A549 (cell line): ENCODE measurements at regions not wholly inside any gene's neighbourhood (a gene's known extent, or its start where the extent isn't known, plus 50 kb on each side); places are given as distances from the start of the nearest gene placed in this dataset.

ENCODE experiments used
- ATAC-seq, 2 experiments: fragments of 200-7000 bp in 1 of 2; fragments of >200 bp in 1 of 2; cut with Nextera tagmentation in 1 of 2; cut with Tn5 transposase in 1 of 2; 3 replicates each; pipeline versions ENCODE4 v1.8.0 to v1.9.1; 2018 to 2020; ENCODE audit warnings: mild to moderate bottlenecking in 1 of 2, moderate library complexity in 1 of 2
- CTCF ChIA-PET: fragments of 300-600 bp; sonication (Branson Sonifier 250); formaldehyde crosslinking; extraction: SDS; loops from one replicate; lab custom pipeline; 2021; ENCODE audit warnings: antibody characterized with exemption, inconsistent platforms; lab: Yijun Ruan, JAX
- POLR2A ChIA-PET: fragments of 350-600 bp; formaldehyde crosslinking; extraction: SDS; loops from one replicate; lab custom pipeline; 2021; ENCODE audit warnings: antibody characterized with exemption, inconsistent platforms; lab: Yijun Ruan, JAX
- DNase-seq, 2 experiments: peaks; one replicate each; pipeline versions ENCODE4 v3.0.0 to v3.0.0-alpha.2; 2011 to 2016; ENCODE audit warnings: low read depth in 1 of 2, low spot score in 1 of 2
- FAIRE-seq: peaks from 2 replicates; lab custom pipeline; 2011; peaks lifted over from hg19 to GRCh38; lab: Jason Lieb, UNC
- H3K27ac ChIP-seq, 2 experiments: fragments of >200 bp; sonication (Bioruptor Twin); formaldehyde crosslinking; 3 replicates each; pipeline ENCODE4 v1.5.1; 2016 to 2017
- H3K4me1 ChIP-seq: fragments of >200 bp; sonication (Bioruptor Twin); formaldehyde crosslinking; 3 replicates; pipeline ENCODE4 v1.6.1; 2016
- H3K4me2 ChIP-seq: fragments of >200 bp; sonication (Bioruptor Twin); formaldehyde crosslinking; 3 replicates; pipeline ENCODE4 v1.6.1; 2016
- H3K4me3 ChIP-seq: fragments of >200 bp; sonication (Bioruptor Twin); formaldehyde crosslinking; 3 replicates; pipeline ENCODE4 v1.5.1; 2016
- H3K9me3 ChIP-seq: fragments of >200 bp; sonication (Bioruptor Twin); formaldehyde crosslinking; 3 replicates; pipeline ENCODE4 v1.6.1; 2016
- ATOH8 ChIP-seq: fragments of 250-450 bp; sonication (Bioruptor Pico); IDR thresholded peaks from 2 replicates; pipeline ENCODE4 v1.5.0; 2020; ENCODE audit warnings: low read depth, mild to moderate bottlenecking, moderate library complexity
- BCL3 ChIP-seq: fragments of >200 bp; sonication (Bioruptor Twin); formaldehyde crosslinking; IDR thresholded peaks from 3 replicates; pipeline ENCODE4 v1.6.1; 2016
- BHLHE40 ChIP-seq: IDR thresholded peaks from 2 replicates; pipeline ENCODE4 v1.6.1; 2012; ENCODE audit warnings: low read depth, low read length, inconsistent platforms
- CHD2 ChIP-seq: fragments of 150-350 bp; IDR thresholded peaks from 2 replicates; pipeline ENCODE4 v1.6.1; 2014; ENCODE audit warnings: low read length; ENCODE audit not compliant: partially characterized antibody
- CHD4 ChIP-seq: fragments of 200-600 bp; sonication (generic); IDR thresholded peaks from 2 replicates; pipeline ENCODE4 v1.6.1; 2016; ENCODE audit warnings: antibody characterized with exemption, mild to moderate bottlenecking, borderline replicate concordance
- CTCF ChIP-seq: fragments of >200 bp; sonication (Bioruptor Twin); formaldehyde crosslinking; IDR thresholded peaks from 3 replicates; pipeline ENCODE4 v1.5.1; 2016
- E2F6 ChIP-seq: IDR thresholded peaks from 2 replicates; pipeline ENCODE4 v1.6.1; 2012; ENCODE audit warnings: low read depth, borderline replicate concordance
- EHF ChIP-seq: fragments of 250-450 bp; sonication (Bioruptor Pico); IDR thresholded peaks from 2 replicates; pipeline ENCODE4 v1.5.0; 2020; ENCODE audit warnings: mild to moderate bottlenecking
- FOSL2 ChIP-seq, 2 experiments: fragments of 450-650 bp in 1 of 2; fragments of >200 bp in 1 of 2; sonication (Bioruptor Twin) in 1 of 2; formaldehyde crosslinking; IDR thresholded peaks; 2 replicates each; pipeline versions ENCODE4 v1.5.0 to v1.6.1; 2016 to 2020; ENCODE audit warnings: mild to moderate bottlenecking in 1 of 2, moderate library complexity in 1 of 2
- GATA3 ChIP-seq: IDR thresholded peaks from 2 replicates; pipeline ENCODE4 v1.6.1; 2012; ENCODE audit warnings: borderline replicate concordance
- HEYL ChIP-seq: fragments of 250-450 bp; sonication (Bioruptor Pico); IDR thresholded peaks from 2 replicates; pipeline ENCODE4 v1.8.0; 2021; ENCODE audit warnings: mild to moderate bottlenecking, moderate library complexity
- HMGXB4 ChIP-seq: fragments of 250-450 bp; sonication (Bioruptor Pico); IDR thresholded peaks from 2 replicates; pipeline ENCODE4 v1.5.0; 2021; ENCODE audit warnings: mild to moderate bottlenecking, moderate library complexity, borderline replicate concordance
- HOXB5 ChIP-seq: fragments of 250-450 bp; sonication (Bioruptor Pico); IDR thresholded peaks from 2 replicates; pipeline ENCODE4 v1.5.0; 2020; ENCODE audit warnings: mild to moderate bottlenecking, moderate library complexity
- KDM1A ChIP-seq: fragments of 200-600 bp; sonication (generic); IDR thresholded peaks from 2 replicates; pipeline ENCODE4 v1.6.1; 2016; ENCODE audit warnings: low read depth, mild to moderate bottlenecking
- KDM5A ChIP-seq: fragments of 200-600 bp; sonication (generic); IDR thresholded peaks from 2 replicates; pipeline ENCODE4 v1.6.1; 2016; ENCODE audit warnings: antibody characterized with exemption, mild to moderate bottlenecking
- MAFK ChIP-seq: fragments of 450-650 bp; IDR thresholded peaks from 2 replicates; pipeline ENCODE4 v1.6.1; 2014; ENCODE audit not compliant: partially characterized antibody
- MYC ChIP-seq: IDR thresholded peaks from 2 replicates; pipeline ENCODE4 v1.6.1; 2012; ENCODE audit warnings: mild to moderate bottlenecking, inconsistent platforms, low read length, improper control_type of control experiment, borderline replicate concordance
- NPAS2 ChIP-seq: fragments of 250-450 bp; sonication (Bioruptor Pico); IDR thresholded peaks from 2 replicates; pipeline ENCODE4 v1.8.0; 2022; ENCODE audit warnings: mild to moderate bottlenecking, moderate library complexity, borderline replicate concordance
- NR3C1 ChIP-seq: fragments of >200 bp; sonication (Bioruptor Twin); formaldehyde crosslinking; IDR thresholded peaks from 3 replicates; pipeline ENCODE4 v1.6.1; 2017
- PHF8 ChIP-seq: fragments of 200-600 bp; sonication (generic); IDR thresholded peaks from 2 replicates; pipeline ENCODE4 v1.6.1; 2016; ENCODE audit warnings: low read depth, mild to moderate bottlenecking, antibody characterized with exemption, moderate library complexity, borderline replicate concordance
- RAD21 ChIP-seq, 2 experiments: fragments of >200 bp in 1 of 2; sonication (Bioruptor Twin) in 1 of 2; formaldehyde crosslinking in 1 of 2; IDR thresholded peaks in 1 of 2; conservative IDR thresholded peaks in 1 of 2; 2 replicates in 1 of 2; 3 replicates in 1 of 2; pipeline ENCODE4 v1.6.1; 2012 to 2018; ENCODE audit warnings: inconsistent platforms in 1 of 2
- RARB ChIP-seq: fragments of 250-450 bp; sonication (Bioruptor Pico); IDR thresholded peaks from 2 replicates; pipeline ENCODE4 v1.8.0; 2021; ENCODE audit warnings: mild to moderate bottlenecking, moderate library complexity
- RFX5 ChIP-seq: fragments of 450-650 bp; IDR thresholded peaks from 2 replicates; pipeline ENCODE4 v1.7.1; 2014; ENCODE audit warnings: antibody characterized with exemption, mild to moderate bottlenecking, moderate library complexity
- RNF2 ChIP-seq: fragments of 200-600 bp; sonication (generic); IDR thresholded peaks from 2 replicates; pipeline ENCODE4 v1.6.1; 2016; ENCODE audit warnings: low read depth, mild to moderate bottlenecking, antibody characterized with exemption, moderate library complexity, borderline replicate concordance
- SREBF2 ChIP-seq: fragments of 450-650 bp; IDR thresholded peaks from 2 replicates; pipeline ENCODE4 v1.6.1; 2014; ENCODE audit warnings: mild to moderate bottlenecking, moderate library complexity
- TFCP2L1 ChIP-seq: fragments of 250-450 bp; sonication (Bioruptor Pico); IDR thresholded peaks from 2 replicates; pipeline ENCODE4 v1.5.0; 2021; ENCODE audit warnings: mild to moderate bottlenecking
- TP53 ChIP-seq: fragments of 250-450 bp; sonication (Bioruptor Pico); IDR thresholded peaks from 2 replicates; pipeline ENCODE4 v1.5.0; 2021; ENCODE audit warnings: mild to moderate bottlenecking, moderate library complexity
- ZC3H11A ChIP-seq: fragments of 450-650 bp; IDR thresholded peaks from 2 replicates; pipeline ENCODE4 v1.6.1; 2014; ENCODE audit warnings: antibody characterized with exemption, mild to moderate bottlenecking
- ZFP36 ChIP-seq: fragments of 450-650 bp; IDR thresholded peaks from 2 replicates; pipeline ENCODE4 v1.6.1; 2014; ENCODE audit warnings: borderline replicate concordance; ENCODE audit not compliant: partially characterized antibody
- ZNF302 ChIP-seq: fragments of 250-450 bp; sonication (Bioruptor Pico); IDR thresholded peaks from 2 replicates; pipeline ENCODE4 v1.9.0; 2021; ENCODE audit warnings: inconsistent platforms, mild to moderate bottlenecking, moderate library complexity
- WGBS: methylation state at CpG from one replicate; pipeline ENCODE4 v1.1.6; 2017; ENCODE audit errors: missing lambda C conversion rate; 5-methylcytosine and 5-hydroxymethylcytosine counted together
- TF ChIP-seq, protein P1 (sequence below): fragments of >200 bp; sonication (Bioruptor Twin); formaldehyde crosslinking; IDR thresholded peaks from 2 replicates; pipeline ENCODE4 v1.6.1; 2016

DNA sequence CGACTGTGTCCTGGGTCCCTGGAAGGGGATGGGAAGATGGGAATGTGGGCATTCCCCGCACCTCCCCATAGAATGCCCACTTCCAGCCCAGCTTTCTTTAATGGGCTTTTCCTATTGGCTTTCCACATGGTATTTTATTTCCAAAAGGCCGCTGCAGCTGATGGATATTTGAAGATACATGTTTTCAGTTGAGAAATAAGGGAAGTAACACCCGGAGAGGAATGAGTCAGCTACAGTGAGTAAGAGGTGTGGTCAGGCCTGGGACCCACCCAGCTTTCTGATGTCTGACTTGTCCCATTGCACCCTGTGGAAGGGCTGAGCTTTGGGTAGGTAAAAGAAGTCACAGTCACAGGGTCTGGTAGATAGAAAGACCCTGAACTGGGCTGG, 476.9 kb downstream of the MIAT start (continued):
- TF ChIP-seq RFX5 (no peak), RAD21 (conservative IDR thresholded peaks at IDR 0.05 in 1 of 2, IDR thresholded peaks at IDR 0.05 in 1 of 2) (no peak; a peak in 2 of 5 replicates), PHF8 (no peak)

DNA sequence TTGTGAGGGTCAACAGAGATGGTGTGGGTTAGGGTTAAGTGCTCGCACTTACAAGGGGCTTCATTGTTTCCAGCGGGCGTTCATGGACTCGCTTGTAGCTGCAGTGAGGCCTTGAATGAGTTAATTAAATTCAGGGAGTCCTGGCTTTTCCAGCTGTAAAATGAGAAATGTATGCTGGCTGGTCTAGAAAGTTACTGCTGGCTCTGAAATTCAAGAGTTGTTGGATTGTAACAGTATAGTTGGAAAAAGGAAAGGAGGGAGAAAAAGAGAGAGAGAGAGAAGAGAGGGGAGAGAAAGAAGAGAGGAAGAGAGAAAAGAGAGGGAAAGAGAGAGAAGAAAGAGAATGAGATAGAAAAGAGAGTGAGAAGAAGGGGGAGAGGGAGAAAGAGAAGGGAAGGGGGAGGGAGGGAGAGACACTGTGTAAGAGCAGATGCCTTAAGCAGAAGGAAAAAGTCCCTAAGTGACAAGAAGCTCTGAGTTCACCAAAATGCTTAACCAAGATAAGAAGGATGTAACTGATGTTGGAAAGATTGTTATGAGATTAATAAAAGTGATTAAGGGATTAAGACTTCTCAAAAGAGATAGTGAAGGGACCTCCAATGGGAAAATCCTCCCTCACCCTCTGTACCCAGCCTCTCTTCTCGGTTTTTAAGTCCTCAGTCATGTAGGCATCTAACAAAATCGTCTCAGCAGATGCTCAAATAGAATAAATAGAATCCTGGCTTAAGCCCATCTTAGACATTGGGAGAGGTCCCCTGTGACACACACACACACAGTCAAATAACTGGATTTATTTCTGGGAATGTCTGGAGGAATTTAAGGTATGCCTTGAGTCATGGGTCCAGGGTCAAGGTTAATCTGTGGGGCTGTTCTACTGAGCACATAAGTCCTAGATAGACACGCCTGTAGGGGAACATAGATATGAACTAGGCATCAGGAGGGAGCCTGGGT, 477.9 kb downstream of the MIAT start:
- DNase-seq (peak; percentile 47 to 78), FAIRE-seq (no peak), ATAC-seq (peak; percentile 30 to 70; a peak in 5 of 6 replicates)
- H3K27ac ChIP-seq = peak overlapping the region; percentile 87 to 90
- H3K9me3 ChIP-seq = peaks cover 10% of the 10 kb centered on the region; the same call in 1 of the 3 replicates
- no peak overlapping the region for H3K4me3 ChIP-seq
- peaks cover 76% of the 10 kb centered on the region for H3K4me1 ChIP-seq
- ChIA-PET CTCF (interaction anchor here (0.7 to 1.9 kb wide), 3 partner anchors 29 to 104 kb away, joined by 3 to 4 read pairs (median 4); no protein-coding TSS in a partner anchor), POLR2A (interaction anchor here (1.3 kb wide), 1 partner anchor 22 kb away, joined by 5 read pairs; no protein-coding TSS in a partner anchor)
- 52% methylated on average over 7 of the region's 7 CpGs for WGBS
- peak overlapping the region; percentile 68 for H3K4me2 ChIP-seq
- TF ChIP-seq ZNF302 (CRISPR knock-in tag) (no peak), RARB (CRISPR knock-in tag) (no peak), TFCP2L1 (CRISPR knock-in tag) (no peak), FOSL2 (IDR thresholded peaks at IDR 0.05) (peak; percentile 40; the same call in 1 of the 2 replicates), FOSL2 (CRISPR knock-in tag; IDR thresholded peaks at IDR 0.05) (peak; percentile 65), KDM5A (no peak), NPAS2 (no peak), RAD21 (conservative IDR thresholded peaks at IDR 0.05 in 1 of 2, IDR thresholded peaks at IDR 0.05 in 1 of 2) (peak; percentile 36 to 42; a peak in 4 of 5 replicates), HEYL (CRISPR knock-in tag) (no peak), E2F6 (no peak), HMGXB4 (CRISPR knock-in tag) (no peak), CTCF (no peak), CHD4 (no peak), BHLHE40 (no peak), ATOH8 (no peak), HOXB5 (CRISPR knock-in tag) (no peak), SREBF2 (no peak), ZC3H11A (no peak), BCL3 (peak; percentile 34; the same call in 1 of the 3 replicates), CHD2 (no peak), EHF (CRISPR knock-in tag) (no peak), MYC (no peak), ZFP36 (no peak), MAFK (no peak), KDM1A (no peak), GATA3 (peak; percentile 85; the same call in 1 of the 2 replicates), TP53 (CRISPR knock-in tag) (no peak), RNF2 (no peak), NR3C1 (no peak)
- TF ChIP-seq, protein P1, sequence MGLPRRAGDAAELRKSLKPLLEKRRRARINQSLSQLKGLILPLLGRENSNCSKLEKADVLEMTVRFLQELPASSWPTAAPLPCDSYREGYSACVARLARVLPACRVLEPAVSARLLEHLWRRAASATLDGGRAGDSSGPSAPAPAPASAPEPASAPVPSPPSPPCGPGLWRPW = no peak
